IMR-90 (cell line): ENCODE measurements at regions not wholly inside any gene's neighbourhood (a gene's known extent, or its start where the extent isn't known, plus 50 kb on each side); places are given as distances from the start of the nearest gene placed in this dataset.

ENCODE experiments used
- ATAC-seq: fragments of 200-7000 bp; cut with Tn5 transposase; 2 replicates; pipeline ENCODE4 v1.9.1; 2020; ENCODE audit warnings: low read depth, mild to moderate bottlenecking, moderate library complexity
- BruUV-seq: library from RNA; stranded (reverse); fragments of 400-500 nt; replicated peaks from 2 replicates; lab custom pipeline; 2021; lab: Mats Ljungman, UMichigan
- CTCF ChIA-PET: fragments of 300-600 bp; formaldehyde crosslinking; extraction: SDS; loops from one replicate; lab custom pipeline; 2021; ENCODE audit warnings: antibody characterized with exemption; lab: Yijun Ruan, JAX
- POLR2A ChIA-PET: fragments of 300-600 bp; sonication (Branson Sonifier 250); formaldehyde crosslinking; loops from one replicate; lab custom pipeline; 2022; ENCODE audit warnings: antibody characterized with exemption; ENCODE audit not compliant: unreplicated experiment; lab: Charles Lee
- DNase-seq: peaks from one replicate; pipeline ENCODE4 v3.0.0; 2013
- H2AFZ ChIP-seq: replicated peaks from 2 replicates; pipeline ENCODE3; 2013; ENCODE audit warnings: low read length, mild to moderate bottlenecking; ENCODE audit not compliant: poor library complexity
- H2AK5ac ChIP-seq: 2 replicates; pipeline ENCODE4 v1.6.1; 2013; ENCODE audit warnings: low read depth, low read length, inconsistent platforms
- H2AK9ac ChIP-seq: replicated peaks from 2 replicates; pipeline ENCODE3; 2013; ENCODE audit warnings: mild to moderate bottlenecking, low read depth, low read length, moderate library complexity; ENCODE audit not compliant: poor library complexity
- H2BK120ac ChIP-seq: 2 replicates; pipeline ENCODE4 v1.6.1; 2013; ENCODE audit warnings: low read depth, low read length, inconsistent platforms
- H2BK15ac ChIP-seq: 3 replicates; pipeline ENCODE4 v1.6.1; 2013; ENCODE audit warnings: low read depth, low read length, inconsistent platforms
- H2BK20ac ChIP-seq: 2 replicates; pipeline ENCODE4 v1.6.1; 2013; ENCODE audit warnings: low read depth, mild to moderate bottlenecking, inconsistent platforms, low read length, moderate library complexity
- H2BK5ac ChIP-seq: 2 replicates; pipeline ENCODE4 v1.6.1; 2013; ENCODE audit warnings: mild to moderate bottlenecking, low read depth, low read length, inconsistent platforms; ENCODE audit not compliant: poor library complexity, severe bottlenecking
- H3K14ac ChIP-seq: replicated peaks from 2 replicates; pipeline ENCODE4 v1.6.1; 2013; ENCODE audit warnings: low read depth, low read length, inconsistent platforms
- H3K18ac ChIP-seq: 2 replicates; pipeline ENCODE4 v1.6.1; 2013; ENCODE audit warnings: low read depth, low read length, control low read depth
- H3K23ac ChIP-seq: 2 replicates; pipeline ENCODE4 v1.6.1; 2013; ENCODE audit warnings: low read depth, low read length, inconsistent platforms
- H3K27ac ChIP-seq: 2 replicates; pipeline ENCODE4 v1.5.1; 2013; ENCODE audit warnings: mild to moderate bottlenecking, control low read depth, low read length; ENCODE audit not compliant: insufficient read depth
- H3K27me3 ChIP-seq: 2 replicates; pipeline ENCODE4 v1.6.1; 2013; ENCODE audit warnings: low read length; ENCODE audit not compliant: control insufficient read depth, insufficient read depth
- H3K36me3 ChIP-seq: 2 replicates; pipeline ENCODE4 v1.6.1; 2013; ENCODE audit warnings: low read length, mixed read lengths; ENCODE audit not compliant: control insufficient read depth, insufficient read depth
- H3K4ac ChIP-seq: 2 replicates; pipeline ENCODE4 v1.6.1; 2013; ENCODE audit warnings: low read depth, low read length, inconsistent platforms
- H3K4me1 ChIP-seq: 2 replicates; pipeline ENCODE4 v1.6.1; 2013; ENCODE audit warnings: low read length, mixed read lengths; ENCODE audit not compliant: control insufficient read depth, insufficient read depth
- H3K4me2 ChIP-seq: 2 replicates; pipeline ENCODE4 v1.6.1; 2013; ENCODE audit warnings: low read depth, mild to moderate bottlenecking, control low read depth, low read length, moderate library complexity
- H3K4me3 ChIP-seq: 2 replicates; pipeline ENCODE4 v1.5.1; 2013; ENCODE audit warnings: low read depth, mild to moderate bottlenecking, control low read depth, low read length, moderate library complexity; ENCODE audit not compliant: insufficient read depth
- H3K56ac ChIP-seq: 2 replicates; pipeline ENCODE4 v1.6.1; 2013; ENCODE audit warnings: low read length, inconsistent platforms; ENCODE audit not compliant: insufficient read depth; ENCODE audit errors: extremely low read depth
- H3K79me1 ChIP-seq, 2 experiments: 2 replicates each; pipeline ENCODE4 v1.6.1; 2013; ENCODE audit warnings: low read length in 2 of 2, inconsistent platforms in 1 of 2, low read depth in 1 of 2
- H3K9ac ChIP-seq: 2 replicates; pipeline ENCODE4 v1.6.1; 2013; ENCODE audit warnings: low read depth, low read length, control low read depth
- H3K9me1 ChIP-seq: 2 replicates; pipeline ENCODE4 v1.6.1; 2013; ENCODE audit warnings: low read length, inconsistent platforms; ENCODE audit not compliant: insufficient read depth
- H3K9me3 ChIP-seq: 2 replicates; pipeline ENCODE4 v1.6.1; 2013; ENCODE audit warnings: low read length; ENCODE audit not compliant: control insufficient read depth, insufficient read depth
- H4K20me1 ChIP-seq: 2 replicates; pipeline ENCODE4 v1.6.1; 2013; ENCODE audit warnings: low read length, inconsistent platforms; ENCODE audit not compliant: insufficient read depth
- H4K5ac ChIP-seq: 2 replicates; pipeline ENCODE4 v1.6.1; 2013; ENCODE audit warnings: mild to moderate bottlenecking, low read depth, low read length, control low read depth
- H4K8ac ChIP-seq, 2 experiments: 2 replicates each; pipeline ENCODE4 v1.6.1; 2013; ENCODE audit warnings: low read depth in 2 of 2, low read length in 2 of 2, control low read depth in 1 of 2, inconsistent platforms in 1 of 2
- H4K91ac ChIP-seq: 2 replicates; pipeline ENCODE4 v1.6.1; 2013; ENCODE audit warnings: low read depth, low read length, inconsistent platforms; ENCODE audit not compliant: insufficient read depth
- CEBPB ChIP-seq: IDR thresholded peaks from 2 replicates; pipeline ENCODE4 v1.6.1; 2012; ENCODE audit warnings: low read depth, low read length, improper control_type of control experiment
- CHD1 ChIP-seq: IDR thresholded peaks from 2 replicates; pipeline ENCODE4 v1.6.1; 2012; ENCODE audit warnings: low read depth, low read length, improper control_type of control experiment
- MAZ ChIP-seq: IDR thresholded peaks from 2 replicates; pipeline ENCODE4 v1.6.1; 2012; ENCODE audit warnings: low read depth, mild to moderate bottlenecking, low read length, improper control_type of control experiment, moderate library complexity, borderline replicate concordance
- SMC3 ChIP-seq: fragments of 150-350 bp; IDR thresholded peaks from 2 replicates; pipeline ENCODE4 v1.6.1; 2016; ENCODE audit warnings: low read depth, mild to moderate bottlenecking, antibody characterized with exemption, low read length, moderate library complexity
- WGBS, 2 experiments: methylation state at CpG; one replicate each; pipeline versions ENCODE4 v1.1.5 to v1.1.7; 2013; ENCODE audit warnings: missing lambda C conversion rate in 2 of 2; ENCODE audit not compliant: insufficient read length in 1 of 2; ENCODE audit errors: extremely low coverage in 2 of 2; 5-methylcytosine and 5-hydroxymethylcytosine counted together
- dilution Hi-C: fragments of 300-500 bp; cut with HindIII; formaldehyde crosslinking; loops from one replicate; pipeline ENCODE4 v1.14.3; 2018; ENCODE audit warnings: low sequenced_read_pairs; ENCODE audit not compliant: unreplicated experiment
- in situ Hi-C: fragments of 300-500 bp; cut with MboI; formaldehyde crosslinking; loops from 3 replicates; pipeline ENCODE4 v1.14.3; 2019; ENCODE audit warnings: low sequenced_read_pairs, inconsistent platforms, mixed read lengths
- intact Hi-C: fragments of 100-400 bp; cut with micrococcal nuclease; formaldehyde crosslinking; loops from 2 replicates; pipeline ENCODE4 v1.10.0; 2022
- TF ChIP-seq, protein P1 (sequence below): fragments of 150-350 bp; IDR thresholded peaks from 2 replicates; pipeline ENCODE4 v1.6.1; 2016; ENCODE audit warnings: low read depth, mild to moderate bottlenecking, low read length, moderate library complexity, borderline replicate concordance
- TF ChIP-seq, protein P2 (sequence below): fragments of 150-350 bp; IDR thresholded peaks from 2 replicates; pipeline ENCODE4 v1.6.1; 2017; ENCODE audit warnings: mild to moderate bottlenecking, antibody characterized with exemption, low read length, low read depth

DNA sequence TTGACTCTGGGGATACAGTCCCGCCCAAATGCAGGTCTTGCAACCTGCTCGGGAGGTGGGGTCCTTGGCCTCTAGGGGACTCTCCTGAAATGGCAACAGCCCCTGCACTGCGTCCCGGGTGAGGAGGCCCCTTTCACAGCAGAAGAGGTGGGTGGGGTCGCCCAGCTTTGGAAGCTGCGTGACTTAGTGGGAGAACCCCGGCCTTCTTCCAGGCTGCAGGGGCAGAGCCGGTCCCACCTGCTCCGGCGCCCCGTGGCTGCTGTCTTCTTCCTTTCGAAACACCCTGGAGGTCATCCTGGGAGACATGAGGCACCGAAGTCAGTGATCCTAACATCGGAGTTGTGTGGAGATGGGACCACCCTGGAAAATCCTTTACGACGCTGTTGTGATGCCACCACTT, 103.7 kb upstream of the ADRA2C start:
- intact Hi-C loops, result no loop called here
- Histone ChIP-seq H2BK120ac (no peak overlapping the region), H3K4me3 (no peak overlapping the region), H2AK9ac (no peak overlapping the region), H3K36me3 (no peaks in the 10 kb centered on the region), H3K79me1 (no peaks in the 10 kb centered on the region), H3K9ac (no peak overlapping the region), H2BK5ac (no peak overlapping the region), H2BK20ac (no peak overlapping the region), H3K27me3 (peaks cover 51% of the 10 kb centered on the region), H4K5ac (no peak overlapping the region), H3K14ac (no peak overlapping the region), H4K20me1 (no peaks in the 10 kb centered on the region), H3K9me1 (0 out of 2 replicates have a peak, but pooled peaks cover 2% of the 10 kb centered on the region), H3K23ac (no peak overlapping the region), H3K4me1 (peaks cover 8% of the 10 kb centered on the region; the same call in 1 of the 2 replicates), H4K91ac (no peak overlapping the region), H4K8ac (no peak overlapping the region), H3K27ac (no peak overlapping the region), H3K56ac (no peak overlapping the region), H2AFZ (no peak overlapping the region), H3K4ac (no peak overlapping the region), H3K9me3 (peaks cover 8% of the 10 kb centered on the region), H2AK5ac (no peak overlapping the region), H3K4me2 (no peak overlapping the region), H3K18ac (no peak overlapping the region), H2BK15ac (no peak overlapping the region)
- ChIA-PET POLR2A (no interaction called here), CTCF (no interaction called here)
- ATAC-seq (no peak), DNase-seq (no peak)
- TF ChIP-seq SMC3 (no peak), CHD1 (no peak), MAZ (no peak), CEBPB (no peak)
- TF ChIP-seq, protein P1, sequence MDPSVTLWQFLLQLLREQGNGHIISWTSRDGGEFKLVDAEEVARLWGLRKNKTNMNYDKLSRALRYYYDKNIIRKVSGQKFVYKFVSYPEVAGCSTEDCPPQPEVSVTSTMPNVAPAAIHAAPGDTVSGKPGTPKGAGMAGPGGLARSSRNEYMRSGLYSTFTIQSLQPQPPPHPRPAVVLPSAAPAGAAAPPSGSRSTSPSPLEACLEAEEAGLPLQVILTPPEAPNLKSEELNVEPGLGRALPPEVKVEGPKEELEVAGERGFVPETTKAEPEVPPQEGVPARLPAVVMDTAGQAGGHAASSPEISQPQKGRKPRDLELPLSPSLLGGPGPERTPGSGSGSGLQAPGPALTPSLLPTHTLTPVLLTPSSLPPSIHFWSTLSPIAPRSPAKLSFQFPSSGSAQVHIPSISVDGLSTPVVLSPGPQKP, result no peak
- TF ChIP-seq, protein P2, sequence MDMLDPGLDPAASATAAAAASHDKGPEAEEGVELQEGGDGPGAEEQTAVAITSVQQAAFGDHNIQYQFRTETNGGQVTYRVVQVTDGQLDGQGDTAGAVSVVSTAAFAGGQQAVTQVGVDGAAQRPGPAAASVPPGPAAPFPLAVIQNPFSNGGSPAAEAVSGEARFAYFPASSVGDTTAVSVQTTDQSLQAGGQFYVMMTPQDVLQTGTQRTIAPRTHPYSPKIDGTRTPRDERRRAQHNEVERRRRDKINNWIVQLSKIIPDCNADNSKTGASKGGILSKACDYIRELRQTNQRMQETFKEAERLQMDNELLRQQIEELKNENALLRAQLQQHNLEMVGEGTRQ, result no peak
- in situ Hi-C loops, result no loop called here
- dilution Hi-C loops, result no loop called here
- BruUV-seq, result no TSS peak
- WGBS, 2 experiments, result 71% methylated on average over 9 of the region's 16 CpGs; no CpG with 5 or more reads in 1 of the 2 experiments
